ENCODE measurements at regions not wholly inside any gene's neighbourhood (a gene's known extent, or its start where the extent isn't known, plus 50 kb on each side); places are given as distances from the start of the nearest gene placed in this dataset.

GRCh38 chr2:88949336-88949735, 257.9 kb downstream of the RPIA start:
- Histone ChIP-seq H3K36me3 (ENCODE audit: control insufficient read depth in 4 of 4, insufficient read depth in 4 of 4, low read length in 4 of 4) (no peaks in the 10 kb centered on the region), H3K27me3 (ENCODE audit: control insufficient read depth in 3 of 3, insufficient read depth in 3 of 3, low read length in 2 of 3) (peaks cover 0 to 3% (median 0%) of the 10 kb centered on the region in 3 donors), H3K9me3 (ENCODE audit: control insufficient read depth in 4 of 4, insufficient read depth in 3 of 4, low read length in 3 of 4) (no peaks in the 10 kb centered on the region), H3K4me1 (ENCODE audit: control insufficient read depth in 5 of 5, insufficient read depth in 5 of 5, low read length in 5 of 5) (no peaks in the 10 kb centered on the region), H3K9ac (ENCODE audit: insufficient read depth in 1 of 2, low read length in 2 of 2) (no peak overlapping the region), H3K27ac (ENCODE audit: low read depth in 1 of 2, low read length in 1 of 2) (no peak overlapping the region), H3K4me3 (no peak overlapping the region)
- ATAC-seq (ENCODE audit: insufficient read depth, low FRiP score) (no peak), DNase-seq (no peak)
- no peak for TF ChIP-seq CTCF (IDR thresholded peaks at IDR 0.05; ENCODE audit: control extremely low read depth, extremely low read depth)

GRCh38 chr2:88950010-88950409, 258.5 kb downstream of the RPIA start:
- Histone ChIP-seq H3K27ac (ENCODE audit: low read depth in 1 of 2, low read length in 1 of 2) (no peak overlapping the region), H3K4me3 (no peak overlapping the region), H3K9me3 (ENCODE audit: control insufficient read depth in 4 of 4, insufficient read depth in 3 of 4, low read length in 3 of 4) (no peaks in the 10 kb centered on the region), H3K4me1 (ENCODE audit: control insufficient read depth in 5 of 5, insufficient read depth in 5 of 5, low read length in 5 of 5) (no peaks in the 10 kb centered on the region), H3K36me3 (ENCODE audit: control insufficient read depth in 4 of 4, insufficient read depth in 4 of 4, low read length in 4 of 4) (no peaks in the 10 kb centered on the region), H3K27me3 (ENCODE audit: control insufficient read depth in 3 of 3, insufficient read depth in 3 of 3, low read length in 2 of 3) (peaks cover 0 to 3% (median 0%) of the 10 kb centered on the region in 3 donors), H3K9ac (ENCODE audit: insufficient read depth in 1 of 2, low read length in 2 of 2) (no peak overlapping the region)
- DNase-seq: no peak
- no peak for ATAC-seq (ENCODE audit: insufficient read depth, low FRiP score)
- TF ChIP-seq CTCF (IDR thresholded peaks at IDR 0.05; ENCODE audit: control extremely low read depth, extremely low read depth): no peak
- 81 to 87% methylated on average over 2 of the region's 2 CpGs for WGBS, 2 donors

- H3K4me1 ChIP-seq (ENCODE audit: control insufficient read depth in 5 of 5, insufficient read depth in 5 of 5, low read length in 5 of 5): no peaks in the 10 kb centered on the region
- no peak for ATAC-seq (ENCODE audit: insufficient read depth, low FRiP score)
- WGBS, 2 donors: 91 to 92% methylated on average over 1 of the region's 1 CpG
Observed at GRCh38 chr2:88955607-88956006, 264.1 kb downstream of the RPIA start.

More at GRCh38 chr2:88955607-88956006, 264.1 kb downstream of the RPIA start:
- Histone ChIP-seq H3K9ac (ENCODE audit: insufficient read depth in 1 of 2, low read length in 2 of 2) (no peak overlapping the region), H3K27me3 (ENCODE audit: control insufficient read depth in 3 of 3, insufficient read depth in 3 of 3, low read length in 2 of 3) (peaks cover 0 to 8% (median 0%) of the 10 kb centered on the region in 3 donors), H3K27ac (ENCODE audit: low read depth in 1 of 2, low read length in 1 of 2) (no peak overlapping the region), H3K9me3 (ENCODE audit: control insufficient read depth in 4 of 4, insufficient read depth in 3 of 4, low read length in 3 of 4) (no peaks in the 10 kb centered on the region), H3K4me3 (no peak overlapping the region), H3K36me3 (ENCODE audit: control insufficient read depth in 4 of 4, insufficient read depth in 4 of 4, low read length in 4 of 4) (no peaks in the 10 kb centered on the region)
- no peak for TF ChIP-seq CTCF (IDR thresholded peaks at IDR 0.05; ENCODE audit: control extremely low read depth, extremely low read depth)
- no peak for DNase-seq

All from lung (tissue), 11 donors.